CD4-positive, alpha-beta T cell treated with Interleukin-12 subunit alpha and Interleukin-12 subunit beta, for 1 hour (primary cell): ENCODE measurements at regions not wholly inside any gene's neighbourhood (a gene's known extent, or its start where the extent isn't known, plus 50 kb on each side); places are given as distances from the start of the nearest gene placed in this dataset.
"Not testable (repeated sequence)": the region's sequence is repeated elsewhere in the genome, so short reads cannot be mapped to it uniquely, and the experiment has no call there.

Source experiments
- DNase-seq: peaks from one replicate; pipeline ENCODE4 v3.0.0-alpha.2; 2020

DNA sequence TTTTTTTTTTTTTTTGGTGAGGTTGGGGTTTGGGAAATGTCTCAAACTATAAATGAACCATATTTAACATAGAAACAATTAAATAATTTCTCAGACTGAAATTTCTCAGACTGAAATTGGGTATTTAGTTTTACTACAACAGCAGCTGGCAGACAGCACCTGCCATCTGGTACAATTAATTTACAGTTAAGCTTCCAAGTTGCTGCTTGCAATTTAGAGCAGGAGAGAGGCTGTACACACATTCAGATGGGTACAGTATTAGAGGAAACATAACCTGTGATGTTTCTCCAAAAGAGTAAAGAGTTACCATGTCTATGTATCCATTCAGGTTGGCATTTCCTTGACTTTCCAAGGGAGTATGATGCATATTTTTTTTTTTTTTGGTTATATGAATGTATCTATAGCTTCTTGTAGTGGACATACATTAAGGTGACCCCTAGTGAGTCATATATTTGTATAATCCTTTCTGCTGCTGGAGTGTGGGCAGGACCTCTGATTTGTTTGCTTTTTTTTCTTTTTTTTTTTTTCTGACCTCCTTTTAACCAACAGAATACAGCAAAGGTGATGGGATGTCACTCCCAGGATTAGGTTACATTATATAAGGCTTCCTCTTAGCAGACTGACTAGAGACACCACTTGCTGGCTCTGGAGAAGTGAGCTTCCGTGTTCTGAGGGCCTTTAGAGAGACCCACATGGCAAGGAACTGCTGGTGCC is 201.7 kb downstream of the PTH2R start:
- DNase-seq, result no peak

DNA sequence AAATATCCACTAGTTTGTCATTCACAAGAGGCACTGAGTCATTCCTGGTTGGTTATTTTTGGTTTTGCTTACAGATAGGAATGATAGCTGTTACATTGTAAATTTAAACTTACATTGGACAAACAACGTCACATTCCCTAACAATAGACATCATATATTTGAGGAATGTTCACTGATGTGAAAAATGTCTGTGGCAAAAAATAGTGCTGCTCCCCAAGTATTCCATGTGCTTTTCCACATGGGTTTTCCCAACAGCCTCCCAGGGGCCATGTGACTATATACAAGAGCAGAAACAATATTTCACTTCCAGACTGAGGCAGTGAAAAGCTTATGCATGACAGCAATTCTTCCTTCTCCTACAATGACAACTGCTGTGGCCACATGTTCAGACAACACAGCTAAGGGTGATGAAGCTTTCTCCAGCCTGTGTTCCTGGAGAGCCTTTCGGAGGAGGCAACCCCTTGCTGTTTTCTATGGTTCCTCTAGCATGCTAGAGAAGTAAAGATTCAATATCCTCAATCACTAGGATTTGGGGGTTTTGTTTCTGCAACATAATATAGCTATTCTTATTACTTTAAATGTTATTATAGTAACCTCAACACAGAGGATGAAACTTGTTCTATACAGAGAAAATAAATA is 202.7 kb downstream of the PTH2R start:
- DNase-seq, result no peak

DNA sequence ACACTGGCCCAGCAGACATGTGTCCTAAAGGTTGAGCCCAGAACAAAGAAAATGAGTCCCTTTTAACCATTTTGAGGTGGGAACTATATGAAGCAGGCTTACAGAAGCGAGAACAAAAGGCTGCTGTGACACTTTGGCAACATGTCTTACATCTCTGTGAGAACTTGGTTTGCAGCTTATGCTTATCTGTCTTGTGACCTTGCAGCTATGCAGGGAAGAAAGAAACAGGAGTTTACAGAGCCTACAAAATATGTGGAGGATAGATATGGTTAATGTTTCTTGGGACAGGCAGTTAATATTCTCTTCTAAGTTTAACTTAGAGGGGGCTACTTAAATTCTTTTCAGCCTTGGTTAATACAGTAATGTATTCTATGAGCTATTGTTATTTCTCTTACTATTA is 209.1 kb downstream of the PTH2R start:
- not testable (repeated sequence) for DNase-seq

DNA sequence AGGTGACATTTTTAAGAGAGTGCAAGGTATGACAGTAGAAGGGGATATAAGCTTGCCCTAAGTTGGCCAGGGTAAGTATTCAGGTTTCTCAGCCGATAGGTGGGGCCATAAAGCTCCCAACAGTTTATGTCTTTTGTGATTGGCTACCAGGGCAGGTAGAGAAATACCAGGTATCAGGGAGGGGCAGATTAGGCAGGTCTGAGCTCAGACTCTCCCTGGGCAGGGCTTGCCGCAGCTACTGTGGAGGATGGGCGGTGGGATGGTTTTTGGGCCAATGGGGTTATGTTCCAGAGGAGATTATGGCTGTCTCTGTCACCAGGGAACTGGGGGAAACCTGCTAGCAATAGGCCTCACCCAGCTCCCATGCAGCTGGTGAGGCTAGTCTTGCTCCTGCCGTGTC is 211.6 kb downstream of the PTH2R start:
- DNase-seq, result no peak

DNA sequence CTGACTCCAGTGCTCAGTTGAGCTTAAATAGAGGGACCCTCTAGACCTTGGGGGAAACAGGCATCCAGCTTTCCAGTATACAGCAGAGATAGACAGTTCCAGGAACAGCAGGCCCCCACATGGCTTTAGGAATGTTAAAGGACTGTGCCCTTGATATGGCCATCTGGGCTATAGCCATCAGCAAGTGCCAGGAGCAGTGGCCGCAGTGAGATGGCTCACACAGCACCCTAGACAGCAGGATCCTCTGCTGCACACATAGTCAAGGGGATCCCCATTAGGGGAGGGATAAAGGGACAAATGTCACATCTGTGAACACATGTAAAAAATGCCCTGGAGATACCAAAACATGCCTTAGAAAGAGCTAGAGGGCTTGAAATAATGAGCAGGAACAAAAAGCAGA is 213.4 kb downstream of the PTH2R start:
- DNase-seq, result no peak

DNA sequence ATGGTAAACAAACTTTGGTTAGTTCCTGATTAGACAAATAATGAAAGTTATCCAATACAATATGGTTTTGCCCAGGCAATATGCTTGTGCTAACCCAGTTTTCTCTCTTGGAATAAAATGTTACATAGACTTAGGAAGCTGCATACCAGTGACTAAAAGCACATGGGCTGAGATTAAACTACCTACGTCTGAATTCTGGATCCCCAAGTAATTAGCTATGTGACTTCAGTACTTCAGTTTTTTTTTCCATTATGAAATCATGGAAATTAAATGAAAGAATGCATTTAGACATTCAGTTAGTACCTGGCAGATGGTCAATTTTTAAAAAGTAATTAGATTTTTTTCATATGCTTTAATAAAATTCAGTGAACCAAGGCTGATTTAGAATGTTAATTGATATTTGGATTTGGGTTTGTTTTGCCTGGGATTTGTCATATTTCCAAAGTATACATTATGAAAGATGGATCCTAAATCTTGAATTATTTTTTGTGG is 213.9 kb downstream of the PTH2R start:
- DNase-seq, result no peak

DNA sequence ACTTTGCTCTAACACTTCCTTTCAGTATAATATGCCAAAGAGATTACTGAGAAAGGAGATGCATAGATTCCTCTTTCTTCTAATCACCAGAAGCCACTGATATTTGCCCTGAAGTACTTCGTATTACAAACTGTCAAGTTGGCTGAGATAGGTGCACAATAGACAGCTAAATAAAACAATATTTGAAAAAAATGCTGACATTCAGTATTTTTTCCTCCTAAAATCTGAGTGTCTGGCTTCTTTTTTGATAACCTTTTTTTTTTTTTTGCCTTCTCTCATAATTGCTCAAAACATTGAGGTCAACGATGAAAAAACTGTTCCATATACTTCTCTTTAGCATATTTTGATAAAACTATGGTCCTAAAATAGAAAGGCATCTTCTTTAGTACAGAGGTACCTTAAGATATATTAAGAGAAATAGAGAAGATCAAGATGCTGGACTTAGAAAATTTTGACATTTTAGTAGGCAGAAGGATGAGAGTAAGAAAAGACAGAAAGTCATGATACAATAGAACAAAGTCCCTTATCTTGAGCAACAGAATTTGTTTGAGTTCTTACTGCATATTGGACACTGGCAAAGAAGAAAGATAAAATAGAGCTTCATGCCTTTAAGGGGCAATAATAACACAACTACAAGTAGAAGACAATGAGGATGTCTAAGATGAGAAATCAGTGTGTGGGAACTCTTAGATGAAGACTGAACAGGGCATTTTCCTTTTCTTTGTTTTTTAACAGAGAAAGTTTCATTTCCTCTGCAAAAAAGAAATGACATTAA is 220.7 kb downstream of the PTH2R start:
- DNase-seq, result no peak

DNA sequence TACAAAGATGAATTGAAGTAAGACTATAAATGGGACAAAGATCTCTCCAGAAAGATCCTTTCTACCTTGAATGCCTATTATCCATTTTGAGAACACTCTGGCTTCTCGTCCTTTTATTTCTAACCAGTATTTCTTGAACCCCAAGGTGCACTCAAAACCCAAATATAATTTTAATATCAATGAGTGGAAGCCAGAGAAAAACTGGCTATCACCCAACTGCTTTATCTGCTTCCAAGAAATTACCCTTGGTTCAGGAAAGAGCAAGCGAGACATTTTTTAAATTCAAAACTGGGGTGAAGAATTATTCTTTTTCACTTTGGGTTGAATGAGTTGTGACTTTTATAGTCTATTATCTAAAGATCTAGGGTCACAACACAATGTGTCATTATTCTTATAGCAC is 221.3 kb downstream of the PTH2R start:
- no peak for DNase-seq

DNA sequence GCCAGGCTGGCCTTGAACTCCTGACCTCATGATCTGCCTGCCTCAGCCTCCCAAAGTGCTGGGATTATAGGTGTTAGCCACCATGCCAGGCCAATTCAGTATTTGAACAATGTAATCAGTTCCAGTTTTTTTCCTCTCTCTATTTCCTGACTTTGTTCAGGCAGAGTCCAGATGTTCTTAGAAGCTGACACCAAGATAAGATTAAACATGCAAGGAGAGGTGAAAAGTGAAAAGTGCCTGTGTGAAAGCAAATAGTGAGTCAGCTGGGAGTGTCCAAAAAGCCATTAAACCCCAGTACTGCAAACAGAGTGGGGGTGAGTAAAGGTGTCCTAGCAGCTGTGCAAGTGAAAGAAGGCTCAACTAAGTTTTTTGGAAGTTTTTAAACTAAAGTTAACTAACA is 231.5 kb downstream of the PTH2R start:
- DNase-seq, result no peak

DNA sequence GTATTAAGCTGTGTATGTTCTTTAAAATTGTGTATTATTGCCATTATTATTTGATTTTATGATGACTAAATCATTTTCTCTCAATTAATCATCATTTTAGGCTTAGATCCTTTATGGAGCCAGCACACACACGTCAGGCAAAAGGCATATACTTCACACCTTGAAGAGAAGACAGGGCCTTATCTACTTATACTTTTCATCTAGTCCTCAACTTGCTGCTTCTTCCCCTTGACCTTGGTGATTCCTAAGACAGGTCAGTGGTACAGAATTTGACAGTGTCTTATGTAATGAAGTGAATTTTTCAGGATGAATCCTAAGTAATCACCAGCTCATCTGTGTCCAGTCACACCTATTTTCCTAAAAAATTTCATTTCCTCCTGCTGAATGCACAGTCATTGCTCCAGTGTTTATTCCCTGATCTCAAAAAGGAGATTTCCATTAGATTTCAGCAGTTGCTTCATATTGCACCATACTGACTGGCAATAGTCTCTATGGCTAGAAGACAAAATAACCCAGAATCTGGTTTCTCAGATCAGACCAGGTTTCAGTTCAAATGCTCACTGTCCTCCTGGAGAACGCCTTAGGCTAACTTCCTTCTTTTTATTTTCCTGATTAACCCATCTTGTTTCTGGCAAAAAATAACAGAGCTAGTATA is 235.7 kb downstream of the PTH2R start:
- DNase-seq, result no peak

DNA sequence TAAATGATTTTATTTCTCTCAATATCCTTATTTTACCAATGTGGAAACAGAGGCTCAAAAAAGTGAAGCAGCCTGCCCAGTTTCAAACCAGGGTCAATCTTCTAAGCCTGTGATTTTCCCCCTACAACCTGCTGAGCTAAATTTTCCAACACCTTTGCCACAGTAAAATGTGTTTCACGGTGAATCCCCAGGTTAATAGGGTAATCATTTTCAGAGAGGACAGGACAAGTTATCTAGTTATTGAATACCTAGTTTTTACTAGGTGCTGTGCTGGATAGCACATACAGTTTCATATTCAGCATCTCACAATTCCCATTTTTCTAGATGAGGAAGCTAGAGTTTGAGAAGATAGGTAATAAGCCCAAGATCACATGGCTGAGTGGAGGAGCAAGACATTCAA is 236.6 kb downstream of the PTH2R start:
- DNase-seq, result no peak

DNA sequence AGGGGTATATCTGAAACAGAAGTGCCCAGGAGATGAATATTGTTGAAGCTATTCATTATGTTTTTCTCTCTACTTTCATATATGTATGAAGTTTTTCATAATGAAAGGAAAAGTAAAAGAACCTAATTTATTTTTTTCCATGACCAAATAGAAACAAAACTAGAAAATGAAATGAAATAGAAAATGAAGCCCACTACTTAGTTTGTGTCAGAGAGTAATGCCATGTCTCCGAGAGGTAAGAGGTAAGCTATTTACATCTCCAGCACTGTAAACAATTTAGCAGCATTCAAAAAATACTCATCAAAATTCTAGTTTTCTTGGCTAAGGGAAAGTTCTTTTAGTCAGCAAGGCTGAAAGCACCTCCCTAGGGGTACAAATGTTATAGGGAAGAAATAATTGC is 238.6 kb downstream of the PTH2R start:
- DNase-seq, result no peak

DNA sequence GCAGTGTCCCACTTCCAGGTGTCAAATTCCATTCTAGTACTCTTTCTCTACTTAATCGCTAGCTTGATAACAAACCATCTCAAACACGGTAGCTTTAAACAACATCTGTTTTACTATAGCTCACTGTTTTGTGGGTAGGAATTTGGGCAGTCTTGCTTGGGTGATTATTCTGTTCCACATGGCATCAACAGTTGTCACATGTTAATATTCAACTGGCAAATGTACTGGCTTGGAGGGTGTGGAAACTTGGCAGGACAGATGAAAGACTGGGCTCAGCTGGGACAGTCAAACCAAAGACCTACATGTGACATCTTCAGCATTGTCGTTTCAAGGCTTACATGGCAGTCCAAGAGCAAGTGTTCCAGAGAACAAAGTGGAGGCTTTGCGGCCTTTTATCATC is 241.8 kb downstream of the PTH2R start:
- DNase-seq, result no peak

DNA sequence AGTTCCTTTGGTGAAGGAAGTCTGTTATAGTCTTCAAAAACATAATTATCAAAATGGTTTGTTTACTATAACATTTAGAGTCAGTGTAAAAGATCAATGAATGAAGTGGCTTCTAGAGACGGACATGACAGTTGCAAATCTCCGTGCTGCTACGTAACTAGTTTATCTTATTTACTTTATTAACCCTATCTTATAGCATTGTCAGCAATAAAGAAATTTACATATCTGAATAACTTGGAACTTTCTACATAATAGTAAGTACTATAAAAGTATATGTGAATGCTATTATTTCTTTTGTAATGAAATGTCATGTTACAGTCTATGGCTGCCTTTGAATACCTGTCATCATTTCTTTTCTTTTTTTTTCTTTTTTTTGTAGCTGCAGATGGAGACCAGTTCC is 246.8 kb downstream of the PTH2R start:
- DNase-seq, result no peak

DNA sequence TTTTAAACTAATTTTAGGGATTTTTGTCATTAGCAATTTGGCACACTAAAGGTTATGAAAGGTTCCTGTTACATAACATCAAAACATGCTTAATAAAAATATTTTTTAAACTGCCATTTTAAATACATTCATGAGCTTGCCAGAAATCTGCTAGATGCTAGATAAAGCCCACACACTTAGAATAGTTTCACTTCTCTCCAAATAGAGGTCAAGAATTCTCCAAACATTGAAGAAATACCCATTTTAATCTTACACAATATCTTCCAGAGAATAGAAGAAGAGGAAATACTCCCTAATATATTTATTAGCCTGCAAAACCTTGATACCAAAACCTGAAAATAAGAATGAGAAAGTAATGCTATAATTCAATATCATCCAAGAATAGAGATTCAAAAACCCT is 247.5 kb downstream of the PTH2R start:
- DNase-seq, result no peak

DNA sequence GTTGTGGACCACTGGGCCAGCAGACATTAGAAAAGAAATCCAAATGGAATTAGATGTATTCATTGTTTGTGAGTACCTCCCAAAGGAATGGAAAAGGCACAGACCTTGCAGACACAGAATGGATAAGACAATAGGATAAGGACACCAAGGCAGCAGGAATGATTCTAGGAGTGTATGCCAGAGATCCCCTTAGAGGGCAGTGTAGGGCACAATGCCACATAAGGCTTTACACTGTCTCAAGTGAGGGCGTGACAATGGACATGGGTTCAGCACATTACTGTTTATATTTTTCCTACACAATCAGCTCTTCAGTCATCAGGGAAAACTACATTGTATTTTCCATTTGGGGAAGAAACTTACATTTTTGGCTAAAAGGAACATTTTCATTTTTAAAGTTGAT is 250.9 kb downstream of the PTH2R start:
- DNase-seq, result no peak

DNA sequence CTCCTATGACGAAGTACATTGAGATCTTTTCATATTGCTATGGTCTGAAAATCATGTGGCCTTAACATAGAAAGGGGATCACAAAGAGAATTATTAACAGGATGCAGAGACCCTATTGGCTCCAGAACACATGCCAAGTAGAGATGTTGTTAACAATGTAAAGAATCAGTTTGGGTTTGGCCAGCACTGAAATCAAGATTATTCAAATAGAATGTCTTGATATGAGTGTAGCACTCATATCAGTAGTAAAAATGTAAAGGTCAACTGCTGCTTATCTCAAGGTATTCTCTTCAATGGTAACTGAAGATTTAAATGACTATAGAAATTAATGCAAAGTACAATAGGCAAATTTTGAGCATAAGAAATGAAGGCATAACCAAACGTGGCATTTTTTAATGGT is 262.8 kb downstream of the PTH2R start:
- no peak for DNase-seq

DNA sequence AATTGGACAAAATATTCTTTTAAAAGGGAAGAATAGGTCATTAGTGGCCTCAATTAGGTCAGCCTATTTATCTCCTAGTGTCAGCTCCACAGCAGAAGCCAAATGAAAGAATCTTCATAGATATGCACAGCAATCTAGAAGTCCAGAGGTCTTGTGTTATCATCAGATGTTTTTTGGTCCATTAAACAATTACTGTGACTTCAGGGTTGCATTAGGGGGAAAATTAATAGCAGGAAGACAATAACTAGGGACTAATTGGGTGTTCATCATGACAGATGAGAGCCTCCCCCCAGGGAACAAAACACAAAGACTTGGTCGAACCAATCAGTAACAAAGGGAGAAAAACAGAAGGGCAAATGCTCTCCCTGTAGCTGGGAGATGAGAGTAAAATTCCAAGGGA is 264.7 kb downstream of the PTH2R start:
- DNase-seq, result no peak

DNA sequence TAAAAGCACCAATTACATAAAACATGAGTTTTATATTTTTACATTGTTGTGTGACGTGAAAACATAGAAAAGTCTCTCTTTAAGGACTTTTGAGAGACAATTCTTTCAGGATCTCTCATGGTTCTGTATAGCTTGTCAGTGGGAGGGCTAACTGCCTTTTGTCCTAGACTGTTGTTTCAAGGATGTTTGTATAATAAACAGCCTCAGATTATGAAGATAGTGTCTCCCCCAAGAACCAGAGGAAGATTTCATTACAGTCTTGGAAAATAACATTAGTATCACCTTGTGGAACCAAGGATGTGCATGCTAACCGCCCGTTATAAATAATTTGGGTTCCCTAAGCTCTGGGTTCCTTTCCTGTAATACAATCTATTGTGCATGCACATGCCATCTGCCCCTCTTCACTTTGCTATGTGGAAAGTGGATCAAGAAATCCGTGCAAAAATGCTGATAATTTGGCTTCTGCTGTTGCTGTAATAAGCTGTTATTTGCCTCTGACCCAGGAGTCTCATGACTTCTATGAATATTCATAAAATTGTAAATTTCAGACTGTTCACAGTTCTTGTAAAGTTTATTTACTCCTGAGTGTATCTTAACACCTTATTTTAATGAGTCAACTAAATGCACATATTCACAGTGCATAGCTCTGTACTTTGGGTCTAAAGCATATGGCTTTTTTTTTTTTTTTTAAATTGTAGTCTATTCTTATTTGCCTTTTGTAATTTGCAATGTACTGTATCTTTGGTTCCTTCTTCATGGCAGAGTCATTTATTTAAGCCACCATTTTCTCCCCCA is 265.5 kb downstream of the PTH2R start:
- no peak for DNase-seq

DNA sequence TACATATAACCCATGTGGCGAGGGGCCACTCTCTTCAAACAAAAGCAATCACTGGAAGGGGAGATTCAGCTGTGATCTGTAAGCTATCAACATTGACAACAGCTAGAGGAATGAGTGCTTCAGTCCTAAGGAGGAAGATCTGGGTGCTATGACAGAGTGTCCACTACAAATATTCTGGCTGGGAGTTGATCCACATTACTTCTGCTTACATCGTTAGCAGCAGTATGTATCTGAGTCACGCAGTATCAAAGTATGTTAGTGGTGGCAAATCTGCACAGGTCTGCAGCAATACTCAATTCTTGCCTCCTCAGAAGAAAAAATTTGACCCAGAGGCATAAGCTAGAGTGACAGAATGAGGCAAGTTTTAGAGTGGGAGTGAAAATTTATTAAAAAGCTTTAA is 267.0 kb downstream of the PTH2R start:
- no peak for DNase-seq

DNA sequence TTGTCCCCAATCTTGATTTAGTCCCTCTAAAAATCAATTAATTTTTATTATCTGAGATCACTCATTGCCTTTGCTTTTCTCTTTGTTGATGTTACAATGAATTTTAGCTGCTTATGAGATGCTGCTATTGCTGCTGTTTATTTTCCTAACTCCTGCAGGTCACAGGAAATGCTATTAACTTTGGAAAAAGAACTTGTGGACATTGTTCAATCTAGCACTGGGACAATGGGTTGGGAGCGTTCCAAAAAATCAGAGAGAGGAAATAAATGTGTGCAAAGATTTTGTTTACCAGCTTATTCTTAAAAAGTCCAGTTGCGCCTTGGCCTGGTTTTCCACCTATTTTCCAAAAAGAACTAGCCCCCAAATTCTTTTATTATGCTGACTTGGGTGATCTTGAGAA is 268.3 kb downstream of the PTH2R start:
- no peak for DNase-seq

DNA sequence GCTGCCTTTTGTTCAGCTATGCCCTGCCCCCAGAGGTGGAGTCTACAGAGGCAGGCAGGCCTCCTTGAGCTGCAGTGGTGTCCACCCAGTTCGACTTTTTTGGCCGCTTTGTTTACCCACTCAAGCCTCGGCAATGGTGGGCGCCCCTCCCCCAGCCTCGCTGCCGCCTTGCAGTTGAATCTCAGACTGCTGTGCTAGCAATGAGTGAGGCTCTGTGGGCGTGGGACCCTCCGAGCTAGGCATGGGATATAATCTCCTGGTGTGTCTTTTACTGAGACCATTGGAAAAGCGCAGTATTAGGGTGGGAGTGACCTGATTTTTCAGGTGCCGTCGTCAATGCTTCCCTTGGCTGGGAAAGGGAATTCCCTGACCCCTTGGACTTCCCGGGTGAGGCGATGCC is 279.3 kb downstream of the PTH2R start:
- DNase-seq, result not testable (repeated sequence)

DNA sequence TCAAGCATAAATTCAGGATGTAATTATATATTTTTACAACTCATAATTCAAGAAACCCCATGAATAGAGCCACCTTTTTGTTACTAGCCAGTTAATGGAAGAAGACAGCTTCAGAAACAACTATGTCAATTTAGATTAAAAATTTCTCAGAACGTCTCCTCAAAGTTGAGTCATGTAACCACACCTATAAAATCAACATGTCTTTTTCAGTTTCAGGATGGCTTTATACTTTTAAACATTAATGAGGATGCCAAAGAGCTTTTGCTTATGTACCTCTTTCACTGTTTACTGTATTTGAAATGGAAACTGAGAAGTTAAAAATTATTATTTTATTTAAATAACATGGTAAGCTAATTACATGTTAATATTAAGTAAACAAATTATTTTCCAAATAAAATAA is 280.1 kb downstream of the PTH2R start:
- DNase-seq, result no peak
